NCI-H2107 treated with DMSO at 0.1 percent for 48 hours (cell line): ENCODE measurements at regions not wholly inside any gene's neighbourhood (a gene's known extent, or its start where the extent isn't known, plus 50 kb on each side); places are given as distances from the start of the nearest gene placed in this dataset.

Source experiments
- DNase-seq: peaks from one replicate; lab custom pipeline; 2025; ENCODE audit not compliant: unreplicated experiment; lab: John Stamatoyannopoulos, UW

- DNase-seq: no peak
These were observed 134.7 kb upstream of the PPP2R2D start for GRCh38 chr10:131766096-131766495.

DNA sequence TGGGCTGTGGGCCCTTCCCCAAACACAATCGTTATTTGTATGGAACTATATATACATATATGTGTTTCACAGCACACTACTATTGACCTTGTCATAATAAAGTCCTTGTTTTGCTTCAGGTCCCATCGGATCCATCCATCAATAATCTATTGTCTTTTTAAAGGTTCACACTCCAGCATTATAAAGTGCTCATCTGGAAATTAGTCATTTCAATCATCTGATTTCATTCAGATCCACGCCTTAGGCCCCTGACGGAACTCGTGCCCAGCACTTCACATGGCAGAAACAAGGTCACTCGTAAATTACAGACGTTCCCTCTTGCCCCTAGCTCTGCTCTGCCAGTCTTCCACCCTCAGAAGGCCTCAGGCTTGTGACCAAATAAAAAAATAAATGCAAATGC, 133.1 kb upstream of the PPP2R2D start:
- no peak for DNase-seq

- DNase-seq: no peak
These were observed 131.0 kb upstream of the PPP2R2D start for GRCh38 chr10:131769571-131770410.

- no peak for DNase-seq
These were observed 129.7 kb upstream of the PPP2R2D start for GRCh38 chr10:131770946-131771633.

GRCh38 chr10:131771634-131772358, 129.0 kb upstream of the PPP2R2D start:
- DNase-seq: no peak

DNA sequence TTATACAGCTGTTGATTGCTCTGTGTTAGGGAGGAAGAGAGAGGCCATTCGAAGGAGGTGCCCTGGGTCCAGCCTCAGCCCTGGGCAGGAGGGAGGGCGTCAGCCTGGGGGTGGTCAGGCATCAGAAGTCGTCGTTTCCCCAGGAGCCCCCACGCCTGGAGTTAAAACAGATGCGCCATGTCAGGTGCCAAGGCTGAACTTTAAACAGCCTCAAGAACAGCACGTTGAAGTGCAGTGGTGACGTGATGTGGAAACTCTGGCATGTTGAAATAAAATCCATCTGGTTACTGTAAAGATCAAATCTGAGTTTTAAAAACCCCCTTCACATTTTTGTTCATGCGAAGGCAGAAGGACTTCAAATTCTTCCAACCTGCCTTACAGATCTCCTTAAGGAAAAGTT, 128.4 kb upstream of the PPP2R2D start:
- no peak for DNase-seq

DNA sequence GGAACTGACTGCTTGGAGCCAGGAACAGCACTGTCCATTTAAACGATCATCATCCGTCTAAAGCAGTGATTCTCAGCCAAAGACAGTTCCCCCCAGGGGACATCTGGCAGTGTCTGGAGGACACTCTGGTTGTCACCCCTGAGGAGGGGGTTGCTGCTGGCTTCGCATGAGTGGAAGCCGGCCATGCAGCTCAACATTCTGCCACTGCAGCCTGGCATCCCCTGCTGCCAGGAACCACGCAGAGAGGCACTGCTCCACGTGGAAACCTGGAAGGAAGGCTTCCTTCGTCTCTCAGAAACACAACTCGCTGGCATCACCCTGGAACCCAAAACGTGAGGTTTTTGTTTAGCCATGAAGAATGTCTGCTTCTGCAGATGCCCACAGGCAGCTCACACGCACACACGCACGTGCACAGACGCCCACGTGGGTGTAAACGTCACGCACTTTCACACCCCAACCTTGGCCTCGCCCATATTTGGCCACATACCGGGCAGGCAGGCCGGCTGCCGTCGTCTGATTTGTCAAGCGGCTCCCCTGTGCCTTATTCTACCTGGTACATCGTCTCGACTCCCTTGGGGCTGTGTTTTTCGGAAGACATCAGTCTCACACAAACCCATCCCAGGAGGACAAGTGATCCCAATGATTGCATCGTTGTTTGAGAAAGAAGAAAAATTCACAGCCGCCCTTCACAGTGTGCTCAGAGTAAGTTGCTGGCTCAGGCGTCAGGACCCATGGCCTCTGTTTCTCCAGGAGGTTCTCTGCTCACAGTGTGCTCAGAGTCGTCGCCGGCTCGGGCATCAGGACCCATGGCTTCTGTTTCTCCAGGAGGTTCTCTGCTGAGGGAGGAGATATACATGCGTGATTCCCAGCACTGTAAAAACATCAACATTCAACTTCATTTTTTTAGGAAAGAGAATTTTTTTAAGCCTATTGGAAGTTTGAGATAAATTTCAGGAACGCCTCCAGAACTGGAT, 127.2 kb upstream of the PPP2R2D start:
- no peak for DNase-seq

DNA sequence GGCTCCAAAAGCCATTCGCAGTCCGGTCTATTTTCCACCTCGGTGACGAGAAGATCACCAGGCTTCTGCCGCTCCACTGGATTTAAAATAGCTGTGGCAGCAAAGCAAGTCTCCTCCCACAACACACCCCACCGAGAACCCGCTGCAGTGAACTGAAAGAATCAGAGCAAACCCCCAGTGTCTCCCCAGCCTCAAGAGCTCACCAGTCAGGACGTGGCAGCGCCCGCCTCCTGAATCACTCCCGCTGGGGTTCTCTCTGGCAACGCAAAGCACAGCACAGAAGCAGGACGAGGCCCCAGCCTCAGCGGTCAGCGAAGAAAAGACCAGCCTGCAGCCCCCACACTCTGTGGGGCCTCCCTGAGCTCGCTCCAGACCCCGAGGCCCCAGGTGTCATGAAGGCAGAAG, 126.1 kb upstream of the PPP2R2D start:
- no peak for DNase-seq

GRCh38 chr10:131775433-131775832, 125.4 kb upstream of the PPP2R2D start:
- DNase-seq: no peak

- no peak for DNase-seq
These were observed 125.0 kb upstream of the PPP2R2D start for GRCh38 chr10:131775833-131776232.

- DNase-seq: no peak
These were observed 124.3 kb upstream of the PPP2R2D start for GRCh38 chr10:131776496-131776895.

GRCh38 chr10:131777162-131777561, 123.6 kb upstream of the PPP2R2D start:
- DNase-seq: no peak

- no peak for DNase-seq
These were observed 122.9 kb upstream of the PPP2R2D start for GRCh38 chr10:131777921-131778320.

- DNase-seq: no peak
These were observed 122.4 kb upstream of the PPP2R2D start for GRCh38 chr10:131778385-131778784.

- no peak for DNase-seq
These were observed 122.0 kb upstream of the PPP2R2D start for GRCh38 chr10:131778842-131779241.

DNA sequence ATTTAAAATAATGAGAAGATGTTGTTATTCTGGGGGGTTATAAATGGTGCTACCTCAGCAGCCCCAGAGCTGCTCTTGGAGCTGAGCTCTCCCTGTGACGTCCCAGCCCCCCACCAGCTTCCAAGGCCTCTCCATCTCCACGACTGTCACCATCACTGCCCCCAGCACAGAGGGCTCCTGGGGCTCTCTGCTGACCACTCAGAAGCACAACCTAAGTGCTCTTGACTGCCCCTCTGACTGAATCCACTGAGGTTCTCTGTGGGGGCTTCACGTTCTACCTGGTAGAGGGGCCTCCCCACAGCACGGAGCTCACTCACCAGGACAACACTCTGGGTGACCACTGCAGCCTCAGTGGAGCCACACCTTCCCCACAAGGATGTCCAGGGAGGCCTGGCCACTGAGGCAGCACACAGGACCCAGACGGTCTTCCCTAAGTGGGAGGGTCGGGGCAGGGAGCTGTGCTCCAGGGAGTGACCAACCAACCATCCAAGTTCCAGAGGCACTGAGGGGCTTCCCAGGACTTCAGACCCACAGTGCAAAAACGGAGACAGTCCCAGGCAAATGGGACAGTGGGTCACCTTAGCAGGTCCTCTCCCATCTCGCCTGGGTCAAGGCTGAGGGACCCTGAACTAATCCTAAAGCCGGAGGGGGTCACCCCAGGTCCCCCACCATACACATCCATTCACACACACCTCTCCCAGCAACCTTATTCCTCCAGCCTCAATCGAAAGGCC, 121.0 kb upstream of the PPP2R2D start:
- no peak for DNase-seq

GRCh38 chr10:131781076-131781475, 119.7 kb upstream of the PPP2R2D start:
- no peak for DNase-seq

GRCh38 chr10:131781791-131782190, 119.0 kb upstream of the PPP2R2D start:
- DNase-seq: no peak

DNA sequence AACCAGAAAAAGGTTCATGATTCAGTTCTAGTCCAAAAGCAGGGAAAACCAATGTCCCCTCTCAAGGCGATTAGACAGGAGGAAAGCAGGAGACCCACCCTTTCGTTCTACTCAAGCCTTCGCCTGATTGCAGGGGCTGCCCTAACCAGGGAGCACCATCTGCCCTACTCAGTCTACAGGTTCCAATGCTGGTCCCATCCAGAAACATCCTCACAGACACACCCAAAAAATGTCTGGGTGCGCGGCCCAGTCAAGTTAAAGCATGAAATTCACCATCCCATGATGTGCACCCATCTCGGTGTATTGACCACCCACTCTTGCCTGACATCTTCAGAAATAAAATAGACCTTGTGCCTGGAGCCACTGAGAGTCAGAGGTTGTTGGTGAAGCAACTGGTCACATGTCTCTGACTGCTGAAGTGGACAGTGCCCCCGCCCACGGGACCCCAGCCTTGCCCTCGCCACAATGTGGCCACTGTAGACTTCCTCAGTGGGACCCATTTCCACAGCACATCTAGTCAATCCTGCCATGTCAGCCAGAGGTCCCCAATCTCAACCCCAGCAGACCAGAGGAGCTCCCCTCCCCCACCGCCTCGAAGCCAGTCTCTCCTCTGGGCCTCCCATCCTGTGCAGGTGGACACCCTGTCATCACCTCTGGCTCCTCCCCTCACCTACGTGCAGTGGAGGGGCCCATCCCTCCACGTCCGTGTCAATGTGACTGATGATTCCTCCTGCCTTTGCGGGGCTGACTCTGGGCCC, 116.3 kb upstream of the PPP2R2D start:
- no peak for DNase-seq
